PC-3 (cell line): ENCODE measurements at regions not wholly inside any gene's neighbourhood (a gene's known extent, or its start where the extent isn't known, plus 50 kb on each side); places are given as distances from the start of the nearest gene placed in this dataset.

Experiments
- ATAC-seq: fragments of 200-7000 bp; cut with Tn5 transposase; 2 replicates; pipeline ENCODE4 v1.9.1; 2020; ENCODE audit warnings: mild to moderate bottlenecking, moderate library complexity
- BruUV-seq: library from RNA; stranded (reverse); fragments of 400-500 nt; replicated peaks from 2 replicates; lab custom pipeline; 2021; lab: Mats Ljungman, UMichigan
- CTCF ChIA-PET: fragments of 300-600 bp; sonication (Branson Sonifier 250); formaldehyde crosslinking; loops from one replicate; lab custom pipeline; 2022; ENCODE audit warnings: antibody characterized with exemption; lab: Charles Lee
- POLR2A ChIA-PET: fragments of 300-600 bp; sonication (Branson Sonifier 250); formaldehyde crosslinking; loops from one replicate; lab custom pipeline; 2022; ENCODE audit warnings: antibody characterized with exemption; ENCODE audit not compliant: unreplicated experiment; lab: Charles Lee
- DNase-seq: peaks from one replicate; pipeline ENCODE4 v3.0.0-alpha.2; 2015
- H2AFZ ChIP-seq: fragments of 300-600 bp; sonication (generic); 2 replicates; pipeline ENCODE4 v1.6.0; 2016; ENCODE audit warnings: antibody characterized with exemption, low read length
- H3F3A ChIP-seq: fragments of 300-600 bp; sonication (generic); one replicate; pipeline ENCODE4 v1.6.0; 2017; ENCODE audit warnings: antibody characterized with exemption, low read length, control low read depth, mild to moderate bottlenecking; ENCODE audit not compliant: unreplicated experiment
- H3K27ac ChIP-seq: fragments of 300-600 bp; sonication (generic); 2 replicates; pipeline ENCODE4 v1.5.1; 2016; ENCODE audit warnings: mild to moderate bottlenecking, low read length
- H3K27me3 ChIP-seq: fragments of 300-600 bp; sonication (generic); 2 replicates; pipeline ENCODE4 v1.6.1; 2016; ENCODE audit warnings: low read length, mixed read lengths
- H3K36me3 ChIP-seq: fragments of 300-600 bp; sonication (generic); 2 replicates; pipeline ENCODE4 v1.6.1; 2016; ENCODE audit warnings: low read depth, mixed run types, low read length, mixed read lengths
- H3K4me1 ChIP-seq: fragments of 300-600 bp; sonication (generic); 2 replicates; pipeline ENCODE4 v1.5.1; 2016; ENCODE audit warnings: low read length; ENCODE audit not compliant: insufficient read depth
- H3K4me2 ChIP-seq: fragments of 300-600 bp; sonication (generic); 2 replicates; pipeline ENCODE4 v1.6.0; 2016; ENCODE audit warnings: low read length
- H3K4me3 ChIP-seq: fragments of 300-600 bp; sonication (generic); 2 replicates; pipeline ENCODE4 v1.5.1; 2016; ENCODE audit warnings: mild to moderate bottlenecking, low read length, mixed read lengths
- H3K79me2 ChIP-seq: fragments of 300-600 bp; sonication (generic); 2 replicates; pipeline ENCODE4 v1.6.1; 2017; ENCODE audit warnings: low read length, mixed read lengths
- H3K9ac ChIP-seq: fragments of 300-600 bp; sonication (generic); 2 replicates; pipeline ENCODE4 v1.6.0; 2016; ENCODE audit warnings: mild to moderate bottlenecking, low read length
- H3K9me2 ChIP-seq: fragments of 300-600 bp; sonication (generic); replicated peaks from 2 replicates; pipeline ENCODE4 v1.6.1; 2016; ENCODE audit warnings: mixed run types, low read length, mixed read lengths
- H3K9me3 ChIP-seq: fragments of 300-600 bp; sonication (generic); 2 replicates; pipeline ENCODE4 v1.6.1; 2016; ENCODE audit warnings: low read length, mixed read lengths
- H4K20me1 ChIP-seq: fragments of 300-600 bp; sonication (generic); 2 replicates; pipeline ENCODE4 v1.6.1; 2016; ENCODE audit warnings: low read length, mixed read lengths
- EZH2 ChIP-seq: fragments of 300-600 bp; sonication (generic); IDR thresholded peaks from one replicate; pipeline ENCODE4 v1.6.1; 2017; ENCODE audit warnings: antibody characterized with exemption, mild to moderate bottlenecking, low read length; ENCODE audit not compliant: unreplicated experiment
- EZH2phosphoT487 ChIP-seq: fragments of 300-600 bp; sonication (generic); IDR thresholded peaks from 2 replicates; pipeline ENCODE4 v1.6.1; 2018; ENCODE audit warnings: mild to moderate bottlenecking, antibody characterized with exemption, low read length, borderline replicate concordance
- intact Hi-C: fragments of 100-400 bp; cut with micrococcal nuclease; formaldehyde crosslinking; loops from 2 replicates; pipeline ENCODE4 v1.9.0; 2023
- TF ChIP-seq, protein P1 (sequence below): fragments of 300-600 bp; sonication (generic); conservative IDR thresholded peaks from 2 replicates; pipeline ENCODE4 v1.5.1; 2017; ENCODE audit warnings: antibody characterized with exemption, low read depth, mild to moderate bottlenecking, low read length

DNA sequence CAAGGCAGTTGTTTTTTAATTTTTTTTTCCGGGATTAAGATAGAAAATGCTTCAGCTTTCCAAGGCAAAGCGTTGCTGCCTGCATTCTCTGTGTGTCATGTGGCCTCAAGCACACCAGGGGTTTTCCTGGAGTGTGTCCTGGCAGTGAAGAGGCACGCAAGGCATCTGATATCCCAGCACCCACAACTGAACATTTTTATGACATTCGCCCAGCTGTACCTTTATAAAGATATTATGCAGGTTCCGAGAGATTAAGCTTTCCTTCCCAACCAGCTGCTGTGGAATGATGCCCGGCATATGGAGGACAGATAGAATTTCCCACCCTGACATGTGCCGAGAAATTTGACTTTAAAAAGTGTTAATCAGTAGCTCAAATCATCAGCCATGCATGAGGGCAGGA is 205.6 kb downstream of the GADD45G start:
- intact Hi-C loops, result no loop called here
- Histone ChIP-seq H3F3A (no peaks in the 10 kb centered on the region), H4K20me1 (no peaks in the 10 kb centered on the region), H3K36me3 (no peaks in the 10 kb centered on the region), H3K9ac (no peak overlapping the region), H3K4me3 (no peak overlapping the region), H2AFZ (no peak overlapping the region), H3K9me2 (no peaks in the 10 kb centered on the region), H3K4me2 (no peak overlapping the region), H3K79me2 (no peaks in the 10 kb centered on the region), H3K27me3 (peaks cover 4% of the 10 kb centered on the region; the same call in 1 of the 2 replicates), H3K27ac (no peak overlapping the region), H3K4me1 (no peaks in the 10 kb centered on the region), H3K9me3 (no peaks in the 10 kb centered on the region)
- ATAC-seq (no peak), DNase-seq (no peak)
- CTCF ChIA-PET, result no interaction called here
- TF ChIP-seq, protein P1, sequence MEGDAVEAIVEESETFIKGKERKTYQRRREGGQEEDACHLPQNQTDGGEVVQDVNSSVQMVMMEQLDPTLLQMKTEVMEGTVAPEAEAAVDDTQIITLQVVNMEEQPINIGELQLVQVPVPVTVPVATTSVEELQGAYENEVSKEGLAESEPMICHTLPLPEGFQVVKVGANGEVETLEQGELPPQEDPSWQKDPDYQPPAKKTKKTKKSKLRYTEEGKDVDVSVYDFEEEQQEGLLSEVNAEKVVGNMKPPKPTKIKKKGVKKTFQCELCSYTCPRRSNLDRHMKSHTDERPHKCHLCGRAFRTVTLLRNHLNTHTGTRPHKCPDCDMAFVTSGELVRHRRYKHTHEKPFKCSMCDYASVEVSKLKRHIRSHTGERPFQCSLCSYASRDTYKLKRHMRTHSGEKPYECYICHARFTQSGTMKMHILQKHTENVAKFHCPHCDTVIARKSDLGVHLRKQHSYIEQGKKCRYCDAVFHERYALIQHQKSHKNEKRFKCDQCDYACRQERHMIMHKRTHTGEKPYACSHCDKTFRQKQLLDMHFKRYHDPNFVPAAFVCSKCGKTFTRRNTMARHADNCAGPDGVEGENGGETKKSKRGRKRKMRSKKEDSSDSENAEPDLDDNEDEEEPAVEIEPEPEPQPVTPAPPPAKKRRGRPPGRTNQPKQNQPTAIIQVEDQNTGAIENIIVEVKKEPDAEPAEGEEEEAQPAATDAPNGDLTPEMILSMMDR, result no peak
- TF ChIP-seq EZH2 (no peak), EZH2phosphoT487 (no peak)
- POLR2A ChIA-PET, result no interaction called here
- no TSS peak for BruUV-seq

DNA sequence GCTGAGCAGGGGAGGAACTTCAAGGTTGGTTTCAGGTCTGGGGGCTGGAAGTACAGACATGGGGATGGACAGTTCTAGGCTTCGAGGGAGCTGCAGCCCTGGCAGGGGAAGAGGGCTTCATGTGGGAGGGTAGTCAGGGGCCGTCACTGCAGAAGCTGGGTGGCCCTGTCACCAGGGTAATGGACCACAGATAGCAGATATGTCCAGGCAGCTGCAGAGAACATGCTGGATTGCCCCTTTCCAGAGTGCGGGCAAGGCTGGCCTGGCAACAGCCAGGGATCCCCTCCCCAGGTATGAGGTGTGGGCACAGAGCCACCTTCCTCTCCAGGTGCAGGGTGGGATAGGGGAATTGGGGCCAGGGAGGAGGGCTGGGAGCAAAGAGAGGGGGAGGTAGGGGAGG is 206.5 kb downstream of the GADD45G start:
- no peaks in the 10 kb centered on the region for H3K36me3 ChIP-seq
- intact Hi-C loops, result no loop called here
- H3K9ac ChIP-seq, result no peak overlapping the region
- TF ChIP-seq EZH2phosphoT487, result no peak
- DNase-seq, result no peak
- H3F3A ChIP-seq, result no peaks in the 10 kb centered on the region
- BruUV-seq, result no TSS peak
- ChIA-PET POLR2A (no interaction called here), CTCF (no interaction called here)
- no peaks in the 10 kb centered on the region for H3K9me3 ChIP-seq
- no peaks in the 10 kb centered on the region for H3K79me2 ChIP-seq
- no peak overlapping the region for H3K4me3 ChIP-seq
- no peaks in the 10 kb centered on the region for H3K9me2 ChIP-seq
- no peak overlapping the region for H2AFZ ChIP-seq
- no peak for ATAC-seq
- no peaks in the 10 kb centered on the region for H4K20me1 ChIP-seq
- H3K27me3 ChIP-seq, result peaks cover 4% of the 10 kb centered on the region; the same call in 1 of the 2 replicates
- H3K4me1 ChIP-seq, result no peaks in the 10 kb centered on the region
- no peak overlapping the region for H3K4me2 ChIP-seq
- no peak overlapping the region for H3K27ac ChIP-seq

DNA sequence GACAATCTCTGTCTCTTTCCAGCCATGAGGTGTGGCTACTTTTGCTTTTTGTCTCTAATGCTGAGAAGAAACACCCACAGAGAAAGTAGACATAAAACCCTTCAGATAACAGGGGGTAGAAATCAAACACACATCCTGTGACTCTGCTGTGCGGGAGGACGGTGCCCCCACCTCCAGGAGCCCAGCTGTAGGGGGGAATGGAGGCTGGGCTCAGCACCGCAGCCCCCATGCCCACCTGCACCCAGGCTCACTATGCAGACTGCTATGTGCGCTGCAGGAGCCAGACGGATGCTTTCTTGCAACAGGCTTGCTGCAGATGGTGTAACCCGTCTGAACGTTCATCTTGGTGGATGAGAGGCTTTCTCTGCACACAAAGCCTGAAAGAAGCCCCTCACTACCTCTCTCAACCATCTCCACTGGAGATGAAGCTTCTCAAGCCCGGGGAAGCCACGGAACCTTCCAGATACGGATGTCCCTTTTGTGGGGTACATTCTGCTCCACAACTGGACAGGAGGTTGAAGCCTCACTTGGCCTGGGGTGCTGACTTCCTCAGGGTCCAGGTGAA is 207.2 kb downstream of the GADD45G start:
- CTCF ChIA-PET, result no interaction called here
- Histone ChIP-seq H3K4me1 (no peaks in the 10 kb centered on the region), H4K20me1 (no peaks in the 10 kb centered on the region), H3K4me2 (no peak overlapping the region), H3F3A (no peaks in the 10 kb centered on the region), H3K9me3 (no peaks in the 10 kb centered on the region), H2AFZ (no peak overlapping the region), H3K9me2 (no peaks in the 10 kb centered on the region), H3K27me3 (peaks cover 4% of the 10 kb centered on the region; the same call in 1 of the 2 replicates), H3K9ac (no peak overlapping the region), H3K27ac (no peak overlapping the region), H3K4me3 (no peak overlapping the region), H3K79me2 (no peaks in the 10 kb centered on the region), H3K36me3 (no peaks in the 10 kb centered on the region)
- BruUV-seq, result no TSS peak
- ATAC-seq, result no peak
- no peak for DNase-seq
- intact Hi-C loops, result no loop called here
- TF ChIP-seq EZH2, result no peak
- TF ChIP-seq, protein P1, result no peak
- POLR2A ChIA-PET, result no interaction called here
